Dendritic cell treated with granulocyte-macrophage colony-stimulating factor and Interleukin-4, amounts not matched to agents 40 ng/mL and 50 ng/mL, for 4 days (primary cell): ENCODE measurements at regions not wholly inside any gene's neighbourhood (a gene's known extent, or its start where the extent isn't known, plus 50 kb on each side); places are given as distances from the start of the nearest gene placed in this dataset.

ENCODE experiments used
- H3K27ac Mint-ChIP-seq: one replicate; pipeline ENCODE4 v1.8.0; 2022; ENCODE audit warnings: mild to moderate bottlenecking, mixed read lengths
- H3K27me3 Mint-ChIP-seq: one replicate; pipeline ENCODE4 v1.8.0; 2022; ENCODE audit warnings: mild to moderate bottlenecking, mixed read lengths
- H3K36me3 Mint-ChIP-seq: one replicate; pipeline ENCODE4 v1.8.0; 2022; ENCODE audit warnings: low read depth, mixed read lengths
- H3K4me1 Mint-ChIP-seq: one replicate; pipeline ENCODE4 v1.8.0; 2022; ENCODE audit warnings: low read depth, mixed read lengths
- H3K4me3 Mint-ChIP-seq: one replicate; pipeline ENCODE4 v1.8.0; 2022; ENCODE audit warnings: mild to moderate bottlenecking, moderate library complexity, mixed read lengths
- H3K9me3 Mint-ChIP-seq: one replicate; pipeline ENCODE4 v1.8.0; 2022; ENCODE audit warnings: mixed read lengths
- intact Hi-C: fragments of 100-400 bp; cut with micrococcal nuclease; formaldehyde crosslinking; loops from one replicate; pipeline ENCODE4 v1.15.0; 2022

DNA sequence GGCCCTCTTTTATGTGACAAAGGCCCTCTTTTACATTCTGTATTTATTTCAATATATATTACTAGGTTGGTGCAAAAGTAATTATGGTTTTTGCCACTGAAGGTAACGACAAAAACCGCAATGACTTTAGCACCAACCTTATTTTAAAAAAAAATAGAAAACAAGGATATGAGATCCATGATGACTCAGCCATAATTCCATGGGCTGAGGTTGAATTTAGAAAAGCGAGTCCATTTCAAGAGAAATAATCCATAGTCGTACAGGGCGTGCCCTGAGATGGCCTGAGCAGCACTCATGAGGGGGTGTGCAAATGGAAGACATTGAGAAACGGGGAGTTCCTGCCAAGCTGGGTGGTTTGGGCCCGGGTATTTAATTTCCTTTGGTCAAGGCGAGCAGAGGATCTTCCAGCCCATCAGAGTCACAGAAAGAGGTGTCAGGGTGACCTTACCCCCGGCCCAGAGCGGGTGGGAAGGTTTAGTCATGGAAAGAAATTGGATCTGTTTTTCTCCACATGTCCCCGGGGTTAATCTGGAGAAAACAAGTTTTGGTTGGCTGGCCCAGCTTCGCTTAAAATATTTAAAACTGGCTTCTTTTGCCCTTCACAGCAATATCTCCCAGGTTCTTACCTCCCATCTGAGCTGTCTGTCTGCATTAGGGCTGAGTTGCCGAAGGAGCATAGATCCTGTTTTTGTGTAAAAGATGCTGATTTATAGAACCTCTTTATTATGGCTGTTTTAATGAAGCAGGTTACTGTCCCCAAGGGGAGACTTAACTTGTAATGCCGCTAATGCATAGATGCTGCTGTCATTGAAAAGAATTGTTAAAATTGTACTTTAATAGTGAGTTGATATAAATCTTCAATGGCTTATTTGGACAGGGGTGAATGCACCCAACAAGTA is 255.6 kb downstream of the PREX1 start:
- Mint-ChIP-seq H3K27me3 (peaks cover 13% of the 10 kb centered on the region), H3K4me3 (no peak overlapping the region), H3K36me3 (no peaks in the 10 kb centered on the region), H3K4me1 (no peaks in the 10 kb centered on the region), H3K9me3 (no peaks in the 10 kb centered on the region), H3K27ac (no peak overlapping the region)
- intact Hi-C loops, result no loop called here

DNA sequence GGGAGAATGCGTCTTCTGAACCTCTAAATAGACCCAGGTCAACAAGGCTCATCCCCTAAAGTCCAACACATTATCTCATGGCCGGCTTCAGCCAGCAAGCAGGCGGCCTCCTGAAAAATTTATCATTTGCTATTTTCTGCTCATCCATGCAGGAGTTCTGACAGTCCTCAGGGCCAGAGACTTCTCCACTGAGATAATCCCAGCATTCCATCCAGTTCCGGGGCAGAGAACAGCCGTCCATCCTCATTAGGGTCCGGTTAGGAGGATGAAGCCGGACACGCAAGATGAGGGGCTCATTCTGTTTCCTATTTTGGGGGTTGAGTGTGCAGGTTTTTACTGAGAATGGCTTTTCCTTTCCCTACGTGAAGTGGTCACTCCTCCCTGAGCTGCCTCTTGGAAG is 258.1 kb downstream of the PREX1 start:
- Mint-ChIP-seq H3K36me3 (no peaks in the 10 kb centered on the region), H3K4me1 (no peaks in the 10 kb centered on the region), H3K4me3 (no peak overlapping the region), H3K9me3 (no peaks in the 10 kb centered on the region), H3K27me3 (peaks cover 18% of the 10 kb centered on the region), H3K27ac (no peak overlapping the region)
- intact Hi-C loops, result no loop called here

DNA sequence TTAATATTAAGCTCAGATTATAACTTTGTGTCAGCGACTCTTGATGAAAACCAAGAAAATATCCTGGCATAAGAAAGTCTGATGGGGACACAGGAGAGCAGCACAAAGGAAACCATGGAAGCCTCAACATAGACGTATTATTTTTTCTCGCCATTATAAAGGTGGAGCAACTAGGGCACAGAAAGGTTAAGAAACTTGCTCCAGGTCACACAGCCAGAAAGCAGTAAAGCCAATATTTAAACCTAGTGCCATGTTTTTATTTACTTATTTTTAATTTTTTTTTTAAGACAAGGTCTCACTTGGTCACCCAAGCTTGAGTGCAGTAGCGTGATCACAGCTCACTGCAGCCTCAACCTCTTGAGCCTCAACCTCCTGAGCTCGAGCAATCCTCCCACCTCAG is 259.3 kb downstream of the PREX1 start:
- Mint-ChIP-seq H3K36me3 (no peaks in the 10 kb centered on the region), H3K27ac (no peak overlapping the region), H3K4me1 (no peaks in the 10 kb centered on the region), H3K4me3 (no peak overlapping the region), H3K27me3 (peaks cover 18% of the 10 kb centered on the region), H3K9me3 (peaks cover 3% of the 10 kb centered on the region)
- intact Hi-C loops, result no loop called here

DNA sequence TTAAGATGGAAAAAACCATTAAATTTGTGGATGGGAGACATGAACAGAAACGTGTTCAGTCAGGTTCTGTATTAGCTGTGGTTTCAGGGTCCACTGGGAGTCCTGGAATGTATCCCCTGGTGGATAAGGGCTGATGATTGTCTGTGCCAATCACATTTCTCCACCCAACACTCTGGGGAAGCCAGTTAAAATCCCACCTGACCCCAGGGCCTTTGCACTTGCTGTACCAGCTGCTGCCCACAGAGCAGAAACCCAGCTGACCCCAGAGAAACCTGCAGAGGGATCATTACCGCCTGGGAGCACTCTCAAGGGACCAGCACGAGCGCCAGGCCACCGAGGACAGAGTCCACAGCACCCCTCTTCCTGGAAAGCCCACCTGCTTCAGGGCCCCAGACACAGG is 260.7 kb downstream of the PREX1 start:
- no peak overlapping the region for H3K4me3 Mint-ChIP-seq
- H3K36me3 Mint-ChIP-seq, result no peaks in the 10 kb centered on the region
- intact Hi-C loops, result no loop called here
- H3K4me1 Mint-ChIP-seq, result no peaks in the 10 kb centered on the region
- H3K9me3 Mint-ChIP-seq, result peaks cover 7% of the 10 kb centered on the region
- H3K27ac Mint-ChIP-seq, result no peak overlapping the region
- peaks cover 18% of the 10 kb centered on the region for H3K27me3 Mint-ChIP-seq

DNA sequence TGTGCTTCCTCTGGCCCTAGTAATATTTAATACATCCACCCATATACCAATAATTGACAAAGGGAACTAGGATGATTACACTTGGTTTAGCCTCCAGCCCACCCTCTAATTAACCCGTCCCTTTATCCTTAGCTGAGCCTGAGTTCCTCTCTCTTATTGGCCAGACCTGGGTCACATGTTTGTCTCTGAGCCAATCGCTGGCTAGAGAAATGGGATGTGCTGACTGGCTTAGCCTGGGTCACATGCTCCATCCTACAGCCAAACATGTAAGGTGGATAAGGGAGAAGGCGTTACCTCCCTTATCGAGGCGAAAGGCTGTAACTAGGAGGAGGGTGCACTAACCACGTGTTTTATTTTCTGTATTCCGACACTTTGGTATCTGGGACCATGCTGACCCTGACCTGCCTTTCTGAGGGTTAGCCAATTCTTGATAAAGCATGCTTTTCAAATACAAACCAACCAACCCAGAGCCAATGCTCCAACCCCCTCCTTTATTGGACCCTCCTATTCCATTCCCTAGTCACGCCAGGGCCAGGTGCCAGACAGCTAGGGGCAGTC is 262.7 kb downstream of the PREX1 start:
- Mint-ChIP-seq H3K27me3 (peaks cover 14% of the 10 kb centered on the region), H3K27ac (no peak overlapping the region), H3K36me3 (no peaks in the 10 kb centered on the region), H3K9me3 (peaks cover 7% of the 10 kb centered on the region), H3K4me3 (no peak overlapping the region), H3K4me1 (no peaks in the 10 kb centered on the region)
- intact Hi-C loops, result no loop called here

DNA sequence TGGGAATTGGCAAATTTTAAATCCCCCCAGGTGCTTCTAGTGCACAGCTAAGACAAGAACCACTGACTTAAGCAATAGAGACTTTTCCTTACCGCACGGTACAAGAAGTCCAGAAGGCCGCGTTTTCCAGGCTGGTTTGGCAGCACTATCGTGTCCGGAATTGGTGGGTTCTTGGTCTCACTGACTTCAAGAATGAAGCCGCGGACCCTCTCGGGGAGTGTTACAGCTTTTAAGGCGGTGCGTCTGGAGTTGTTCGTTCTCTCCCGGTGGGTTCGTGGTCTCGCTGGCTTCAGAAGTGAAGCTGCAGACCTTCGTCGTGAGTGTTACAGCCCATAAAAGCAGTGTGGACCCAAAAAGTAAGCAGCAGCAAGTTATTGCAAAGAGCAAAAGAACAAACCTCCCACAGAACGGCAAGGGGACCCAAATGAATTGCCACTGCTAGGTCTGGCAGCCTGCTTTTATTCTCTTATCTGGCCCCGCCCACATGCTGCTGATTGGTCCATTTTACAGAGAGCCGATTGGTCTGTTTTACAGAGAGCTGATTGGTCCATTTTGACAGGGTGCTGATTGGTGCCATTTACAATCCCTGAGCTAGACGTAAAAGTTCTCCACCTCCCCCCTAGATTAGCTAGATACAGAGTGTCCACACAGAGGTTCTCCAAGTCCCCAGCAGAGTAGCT is 264.5 kb downstream of the PREX1 start:
- peaks cover 11% of the 10 kb centered on the region for H3K27me3 Mint-ChIP-seq
- H3K4me3 Mint-ChIP-seq, result no peak overlapping the region
- H3K9me3 Mint-ChIP-seq, result peaks cover 7% of the 10 kb centered on the region
- H3K36me3 Mint-ChIP-seq, result no peaks in the 10 kb centered on the region
- H3K4me1 Mint-ChIP-seq, result no peaks in the 10 kb centered on the region
- intact Hi-C loops, result no loop called here
- H3K27ac Mint-ChIP-seq, result no peak overlapping the region

DNA sequence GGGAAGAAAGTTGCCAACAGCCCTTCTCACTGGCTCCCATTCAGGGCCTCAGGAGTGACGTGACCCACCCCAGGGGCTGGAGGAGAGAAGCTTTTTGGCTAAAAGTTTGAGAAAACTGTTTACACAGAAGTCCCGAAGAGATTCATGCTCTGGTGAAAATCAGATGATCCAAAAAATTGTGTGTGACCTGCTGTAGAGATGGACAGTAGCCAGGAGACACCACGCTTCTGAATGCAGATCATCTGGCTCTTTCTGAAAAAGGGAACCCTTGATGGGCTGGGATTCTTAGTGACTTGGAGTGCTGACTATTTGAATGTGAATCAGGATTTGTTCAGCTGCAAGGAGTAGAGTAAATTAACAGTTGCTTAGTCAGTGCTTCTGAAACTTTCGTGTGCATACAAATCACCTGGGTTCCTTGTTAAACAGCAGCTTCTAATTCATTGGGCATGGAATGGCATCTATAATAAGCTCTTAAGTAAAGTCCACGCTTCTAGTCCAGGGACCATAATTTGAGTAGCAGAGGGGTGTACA is 265.1 kb downstream of the PREX1 start:
- Mint-ChIP-seq H3K27ac (no peak overlapping the region), H3K36me3 (no peaks in the 10 kb centered on the region), H3K4me1 (no peaks in the 10 kb centered on the region), H3K27me3 (peaks cover 8% of the 10 kb centered on the region), H3K4me3 (no peak overlapping the region), H3K9me3 (peaks cover 7% of the 10 kb centered on the region)
- intact Hi-C loops, result no loop called here

DNA sequence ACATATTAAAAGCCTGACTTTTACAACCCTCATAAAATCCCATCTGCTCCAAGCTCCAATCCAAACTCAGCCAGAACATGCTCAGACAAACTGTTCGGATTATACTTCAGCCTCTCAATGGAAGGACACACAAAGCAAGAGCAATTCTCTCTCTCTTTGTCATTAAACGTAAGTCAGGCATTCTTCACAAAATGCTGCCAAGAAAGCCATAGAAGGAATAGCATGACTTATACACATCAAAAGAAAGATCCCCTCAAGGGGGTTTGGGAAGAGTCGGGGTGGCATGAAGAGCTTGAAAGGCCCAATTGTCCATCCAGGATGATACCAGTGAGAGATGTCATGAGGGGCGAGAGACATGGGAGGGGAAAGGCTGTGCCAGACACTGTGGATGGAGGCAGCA is 268.9 kb downstream of the PREX1 start:
- Mint-ChIP-seq H3K4me3 (no peak overlapping the region), H3K9me3 (peaks cover 7% of the 10 kb centered on the region), H3K27me3 (no peaks in the 10 kb centered on the region), H3K36me3 (no peaks in the 10 kb centered on the region), H3K4me1 (no peaks in the 10 kb centered on the region), H3K27ac (no peak overlapping the region)
- intact Hi-C loops, result no loop called here

DNA sequence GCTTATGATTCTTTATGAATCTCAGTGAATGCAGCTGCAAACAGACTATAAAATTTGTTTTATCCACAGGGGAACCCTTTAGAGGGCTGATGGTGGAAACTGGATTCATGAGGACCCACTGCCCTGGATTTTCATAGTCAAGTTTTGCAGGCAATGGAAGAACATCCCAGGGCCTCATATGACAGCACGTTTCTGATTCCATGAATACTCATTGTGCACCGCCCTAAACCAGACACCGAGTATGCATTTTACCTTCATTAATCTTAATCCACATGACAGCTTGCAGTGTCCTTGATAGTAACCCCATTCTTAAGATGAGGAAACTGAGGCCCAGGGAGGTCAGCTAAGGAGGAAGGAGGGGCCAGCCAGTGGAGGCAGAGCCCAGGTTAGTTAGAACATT is 270.4 kb downstream of the PREX1 start:
- H3K36me3 Mint-ChIP-seq, result no peaks in the 10 kb centered on the region
- H3K4me3 Mint-ChIP-seq, result no peak overlapping the region
- H3K9me3 Mint-ChIP-seq, result no peaks in the 10 kb centered on the region
- no peak overlapping the region for H3K27ac Mint-ChIP-seq
- no peaks in the 10 kb centered on the region for H3K27me3 Mint-ChIP-seq
- H3K4me1 Mint-ChIP-seq, result no peaks in the 10 kb centered on the region
- intact Hi-C loops, result no loop called here

DNA sequence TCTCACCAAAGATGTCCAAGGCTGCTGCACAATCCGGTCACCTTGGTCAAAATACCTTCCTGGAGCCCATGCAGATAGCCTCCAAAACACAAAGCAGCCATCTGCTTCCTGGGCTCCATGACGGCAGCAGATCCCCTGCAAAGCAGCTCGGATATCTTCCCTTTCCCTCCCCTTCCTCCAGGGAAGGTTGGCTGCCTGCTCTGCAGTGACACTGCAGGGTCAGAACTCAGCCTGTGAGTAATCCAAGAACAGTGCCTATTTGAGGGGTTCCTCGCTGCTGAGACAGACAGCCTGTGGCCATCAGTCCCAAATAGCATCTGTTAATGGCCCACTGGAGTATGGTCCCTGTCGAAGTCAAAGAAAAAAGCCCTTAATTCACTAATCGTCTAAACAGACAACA is 270.8 kb downstream of the PREX1 start:
- H3K4me1 Mint-ChIP-seq, result no peaks in the 10 kb centered on the region
- no peaks in the 10 kb centered on the region for H3K9me3 Mint-ChIP-seq
- intact Hi-C loops, result no loop called here
- H3K36me3 Mint-ChIP-seq, result no peaks in the 10 kb centered on the region
- no peaks in the 10 kb centered on the region for H3K27me3 Mint-ChIP-seq
- no peak overlapping the region for H3K4me3 Mint-ChIP-seq
- H3K27ac Mint-ChIP-seq, result no peak overlapping the region

DNA sequence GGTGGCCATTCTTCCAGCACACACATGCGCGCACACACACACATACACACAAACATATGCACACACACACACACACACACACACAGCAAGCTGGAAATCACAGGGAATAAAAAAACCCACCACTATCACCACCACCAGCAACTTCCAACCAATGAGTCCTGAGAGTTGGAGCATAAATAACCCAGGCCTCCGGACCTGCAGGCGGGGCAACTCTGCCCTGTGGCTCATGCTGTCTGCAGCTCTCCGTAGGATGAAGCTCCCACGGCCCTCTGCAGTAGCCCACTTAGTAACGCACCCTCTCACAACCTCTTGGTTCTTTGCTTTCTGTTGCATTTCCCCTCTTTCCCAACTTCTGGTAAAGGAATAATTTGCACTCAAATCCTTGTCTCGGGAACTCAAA is 275.2 kb downstream of the PREX1 start:
- H3K4me1 Mint-ChIP-seq, result no peaks in the 10 kb centered on the region
- intact Hi-C loops, result no loop called here
- no peak overlapping the region for H3K4me3 Mint-ChIP-seq
- no peaks in the 10 kb centered on the region for H3K36me3 Mint-ChIP-seq
- H3K27me3 Mint-ChIP-seq, result no peaks in the 10 kb centered on the region
- no peaks in the 10 kb centered on the region for H3K9me3 Mint-ChIP-seq
- no peak overlapping the region for H3K27ac Mint-ChIP-seq

DNA sequence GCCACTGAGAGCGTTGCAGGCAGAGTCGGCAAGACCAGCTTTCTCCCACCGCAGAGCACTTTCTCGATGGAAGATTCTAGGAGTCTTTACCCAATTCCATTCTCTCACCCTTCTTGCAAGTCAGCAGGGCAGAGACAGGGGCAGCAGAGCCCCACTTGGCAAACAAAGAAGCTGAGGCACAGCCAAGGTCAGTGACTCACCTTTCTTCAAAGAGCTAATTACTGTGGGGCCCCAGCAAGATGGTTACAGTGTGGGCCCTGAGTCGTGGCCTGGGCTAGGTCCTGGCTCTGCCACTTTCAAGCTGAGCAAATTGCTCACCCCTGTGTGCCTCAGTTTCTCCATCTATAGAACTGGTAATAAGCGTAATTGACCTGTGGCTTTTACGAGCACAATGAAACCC is 277.0 kb downstream of the PREX1 start:
- H3K27ac Mint-ChIP-seq, result no peak overlapping the region
- intact Hi-C loops, result no loop called here
- no peaks in the 10 kb centered on the region for H3K36me3 Mint-ChIP-seq
- no peaks in the 10 kb centered on the region for H3K27me3 Mint-ChIP-seq
- no peaks in the 10 kb centered on the region for H3K9me3 Mint-ChIP-seq
- no peak overlapping the region for H3K4me3 Mint-ChIP-seq
- no peaks in the 10 kb centered on the region for H3K4me1 Mint-ChIP-seq

DNA sequence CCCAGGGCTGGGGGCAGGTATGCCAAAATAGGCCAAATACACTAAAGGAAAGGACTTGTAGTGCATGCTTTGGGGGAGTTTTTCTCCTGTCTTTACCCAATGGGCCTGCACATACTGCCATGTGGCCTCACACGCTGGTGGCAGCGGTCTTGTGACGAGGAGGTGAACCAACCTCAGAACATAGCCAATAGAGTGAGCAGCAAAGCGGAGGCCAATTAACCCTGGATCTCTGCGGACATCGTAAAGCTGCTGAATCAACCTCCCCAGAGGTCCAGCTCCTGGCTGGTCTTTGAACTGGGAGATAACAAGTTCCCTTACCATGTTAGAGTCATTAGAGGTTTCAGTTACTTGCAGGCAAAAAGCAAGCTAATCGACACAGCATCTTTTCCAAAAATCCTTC is 280.1 kb downstream of the PREX1 start:
- Mint-ChIP-seq H3K36me3 (no peaks in the 10 kb centered on the region), H3K27me3 (no peaks in the 10 kb centered on the region), H3K27ac (no peak overlapping the region), H3K9me3 (no peaks in the 10 kb centered on the region), H3K4me3 (no peak overlapping the region), H3K4me1 (no peaks in the 10 kb centered on the region)
- intact Hi-C loops, result no loop called here
